Activated CD4-positive, alpha-beta T cell treated with anti-CD3 and anti-CD28 coated beads, Interleukin-2, amount 50 U/mL, for 16 hours (primary cell): ENCODE measurements at regions not wholly inside any gene's neighbourhood (a gene's known extent, or its start where the extent isn't known, plus 50 kb on each side); places are given as distances from the start of the nearest gene placed in this dataset.
"Not testable (repeated sequence)": the region's sequence is repeated elsewhere in the genome, so short reads cannot be mapped to it uniquely, and the experiment has no call there.

ENCODE experiments used
- DNase-seq: peaks from one replicate; pipeline ENCODE4 v3.0.0-alpha.2; 2020

- peak; percentile 3 for DNase-seq
Measured at GRCh38 chr14:81765651-81766275, 232.1 kb upstream of the SEL1L start.

GRCh38 chr14:81766321-81766915 lies 232.8 kb upstream of the SEL1L start:
- DNase-seq, result no peak

- DNase-seq, result no peak
Measured at GRCh38 chr14:81767266-81767995, 233.8 kb upstream of the SEL1L start.

GRCh38 chr14:81771651-81772275 lies 238.1 kb upstream of the SEL1L start:
- DNase-seq, result no peak

GRCh38 chr14:81772381-81772780 lies 238.7 kb upstream of the SEL1L start:
- DNase-seq, result no peak

GRCh38 chr14:81776531-81776930 lies 242.9 kb upstream of the SEL1L start:
- DNase-seq, result no peak

GRCh38 chr14:81781798-81782197 lies 248.1 kb upstream of the SEL1L start:
- DNase-seq, result not testable (repeated sequence)

GRCh38 chr14:81784084-81784483 lies 250.4 kb upstream of the SEL1L start:
- no peak for DNase-seq

GRCh38 chr14:81797315-81797714 lies 263.7 kb upstream of the SEL1L start:
- DNase-seq, result no peak

GRCh38 chr14:81801921-81802320 lies 268.3 kb upstream of the SEL1L start:
- no peak for DNase-seq

- no peak for DNase-seq
Measured at GRCh38 chr14:81802341-81802740, 268.7 kb upstream of the SEL1L start.

GRCh38 chr14:81805785-81806184 lies 272.1 kb upstream of the SEL1L start:
- DNase-seq, result no peak

- no peak for DNase-seq
Measured at GRCh38 chr14:81811705-81812269, 278.1 kb upstream of the SEL1L start.

- DNase-seq, result no peak
Measured at GRCh38 chr14:81818271-81818670, 284.6 kb upstream of the SEL1L start.

GRCh38 chr14:81819344-81819743 lies 285.7 kb upstream of the SEL1L start:
- no peak for DNase-seq

GRCh38 chr14:81819910-81820309 lies 286.3 kb upstream of the SEL1L start:
- no peak for DNase-seq

GRCh38 chr14:81826081-81826480 lies 292.4 kb upstream of the SEL1L start:
- no peak for DNase-seq

- no peak for DNase-seq
Measured at GRCh38 chr14:81829447-81829846, 295.8 kb upstream of the SEL1L start.

GRCh38 chr14:81831128-81831820 lies 297.6 kb upstream of the SEL1L start:
- no peak for DNase-seq

- DNase-seq, result no peak
Measured at GRCh38 chr14:81834308-81834707, 300.7 kb upstream of the SEL1L start.

- no peak for DNase-seq
Measured at GRCh38 chr14:81837304-81837703, 303.7 kb upstream of the SEL1L start.

- DNase-seq, result no peak
Measured at GRCh38 chr14:81839056-81839455, 305.4 kb upstream of the SEL1L start.

GRCh38 chr14:81841346-81841745 lies 307.7 kb upstream of the SEL1L start:
- no peak for DNase-seq
